NCI-H128 (cell line): ENCODE measurements at regions not wholly inside any gene's neighbourhood (a gene's known extent, or its start where the extent isn't known, plus 50 kb on each side); places are given as distances from the start of the nearest gene placed in this dataset.
"Not testable (repeated sequence)": the region's sequence is repeated elsewhere in the genome, so short reads cannot be mapped to it uniquely, and the experiment has no call there.

ENCODE experiments used
- DNase-seq: peaks from one replicate; lab custom pipeline; 2025; ENCODE audit not compliant: unreplicated experiment; lab: John Stamatoyannopoulos, UW

DNA sequence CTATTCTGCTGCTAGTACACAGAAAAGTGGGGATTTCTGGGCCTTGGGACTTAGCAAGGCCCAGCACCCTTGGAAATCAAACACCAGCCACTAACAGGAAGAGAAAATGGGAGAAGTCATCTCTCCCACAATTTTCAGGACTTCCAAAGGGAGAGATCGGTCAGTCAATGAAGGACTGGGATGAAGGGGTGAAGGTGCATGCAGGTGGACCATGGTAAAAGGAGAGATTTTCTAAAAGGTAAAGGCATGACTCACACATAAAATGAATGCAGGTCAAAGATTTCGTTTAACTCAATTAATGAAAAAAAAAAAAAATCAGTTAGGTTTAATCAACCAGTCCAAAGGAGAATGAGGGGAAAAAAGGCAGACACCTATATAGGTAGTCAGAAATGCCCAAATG lies 176.4 kb upstream of the PROK2 start:
- no peak for DNase-seq

- no peak for DNase-seq
Measured at GRCh38 chr3:71958533-71958932, 173.6 kb upstream of the PROK2 start.

GRCh38 chr3:71956716-71957115 lies 171.8 kb upstream of the PROK2 start:
- no peak for DNase-seq

GRCh38 chr3:71956069-71956340 lies 171.1 kb upstream of the PROK2 start:
- no peak for DNase-seq

DNA sequence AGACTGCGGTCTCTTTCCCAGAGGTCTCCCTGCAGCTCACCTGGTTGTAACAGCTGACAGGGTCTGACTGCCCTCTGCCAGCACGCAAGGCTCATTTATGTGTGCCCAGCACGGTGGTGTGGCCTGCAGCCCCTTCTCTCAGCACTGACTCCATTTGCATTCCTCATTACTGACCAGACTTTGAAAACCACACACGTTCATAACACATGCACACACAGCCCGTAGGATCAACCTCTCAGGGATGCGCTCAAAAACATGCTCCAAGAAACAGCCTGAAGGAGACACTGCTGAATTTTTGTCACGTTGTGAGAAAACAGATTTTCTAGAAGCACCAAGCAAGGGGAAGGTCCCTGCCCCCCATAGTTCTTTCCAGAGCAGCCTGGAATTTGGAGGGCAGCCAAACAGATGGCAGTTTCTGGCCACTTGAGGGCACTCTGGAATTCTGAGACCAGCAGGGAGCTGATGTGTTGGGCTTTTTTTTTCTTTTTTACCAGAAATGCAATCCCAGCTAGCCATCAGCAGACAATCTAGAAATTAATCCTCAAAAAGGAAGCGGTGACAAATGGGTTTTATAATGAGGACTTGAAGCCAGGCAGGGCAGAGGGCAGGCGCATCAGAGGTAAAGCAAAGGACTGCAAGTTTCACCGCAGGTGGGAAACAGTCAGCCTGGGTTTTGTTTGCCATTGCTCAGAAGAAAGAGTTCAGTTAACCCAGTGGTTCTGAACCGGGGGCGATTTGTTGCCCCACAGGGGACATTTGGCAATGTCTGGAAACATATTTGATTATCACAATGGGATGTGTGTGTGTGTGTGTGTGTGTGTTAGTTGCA lies 170.5 kb upstream of the PROK2 start:
- DNase-seq: peak; percentile 54

GRCh38 chr3:71951842-71952241 lies 166.9 kb upstream of the PROK2 start:
- no peak for DNase-seq

DNA sequence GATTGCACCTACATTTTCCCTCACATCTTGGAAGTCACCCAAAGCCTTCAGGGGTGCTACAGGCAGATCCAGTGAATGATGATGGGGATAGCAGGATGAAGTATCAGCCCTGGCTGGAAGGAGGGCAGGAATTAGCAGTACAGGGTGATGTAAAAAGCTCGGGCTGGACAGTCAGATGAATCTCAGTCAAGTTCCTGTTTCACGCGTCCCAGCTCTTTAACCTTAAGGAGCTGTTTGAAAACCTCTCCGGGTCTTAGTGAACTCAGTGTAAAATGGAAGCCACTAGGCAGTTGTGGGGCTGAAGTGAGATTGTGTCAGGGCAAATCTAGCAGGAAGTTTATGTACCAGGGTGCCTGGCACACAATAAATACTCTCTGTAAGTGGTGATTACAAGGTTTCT lies 166.4 kb upstream of the PROK2 start:
- no peak for DNase-seq

- DNase-seq: no peak
Measured at GRCh38 chr3:71949442-71949841, 164.5 kb upstream of the PROK2 start.

DNA sequence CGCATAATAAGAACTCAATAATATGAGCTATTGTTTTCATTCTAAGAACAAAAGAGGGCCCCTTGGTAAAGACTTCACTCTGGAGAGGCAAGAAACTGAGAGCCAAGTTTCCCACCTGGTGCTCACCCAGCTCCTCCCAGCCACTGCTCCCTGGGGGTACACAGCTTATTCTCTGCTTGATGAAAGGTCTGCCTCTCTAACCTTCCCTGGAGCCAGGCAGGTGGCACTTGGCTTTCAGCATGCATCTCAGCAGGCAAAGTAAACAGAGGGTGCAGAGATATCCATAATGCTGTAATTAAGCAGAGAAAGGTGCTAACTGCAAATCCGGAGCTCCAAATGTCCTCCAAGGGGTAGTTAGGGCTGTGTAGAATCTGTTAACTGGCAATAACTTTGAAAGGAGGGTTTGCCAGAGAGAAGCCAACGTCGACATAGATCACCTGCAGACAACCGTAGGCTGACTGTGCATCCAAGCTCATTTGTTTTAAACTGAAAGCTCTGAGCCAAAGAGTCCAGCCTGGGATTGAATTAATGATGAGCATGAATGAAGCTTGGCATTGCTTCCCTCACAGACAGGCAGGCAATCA lies 159.6 kb upstream of the PROK2 start:
- no peak for DNase-seq

DNA sequence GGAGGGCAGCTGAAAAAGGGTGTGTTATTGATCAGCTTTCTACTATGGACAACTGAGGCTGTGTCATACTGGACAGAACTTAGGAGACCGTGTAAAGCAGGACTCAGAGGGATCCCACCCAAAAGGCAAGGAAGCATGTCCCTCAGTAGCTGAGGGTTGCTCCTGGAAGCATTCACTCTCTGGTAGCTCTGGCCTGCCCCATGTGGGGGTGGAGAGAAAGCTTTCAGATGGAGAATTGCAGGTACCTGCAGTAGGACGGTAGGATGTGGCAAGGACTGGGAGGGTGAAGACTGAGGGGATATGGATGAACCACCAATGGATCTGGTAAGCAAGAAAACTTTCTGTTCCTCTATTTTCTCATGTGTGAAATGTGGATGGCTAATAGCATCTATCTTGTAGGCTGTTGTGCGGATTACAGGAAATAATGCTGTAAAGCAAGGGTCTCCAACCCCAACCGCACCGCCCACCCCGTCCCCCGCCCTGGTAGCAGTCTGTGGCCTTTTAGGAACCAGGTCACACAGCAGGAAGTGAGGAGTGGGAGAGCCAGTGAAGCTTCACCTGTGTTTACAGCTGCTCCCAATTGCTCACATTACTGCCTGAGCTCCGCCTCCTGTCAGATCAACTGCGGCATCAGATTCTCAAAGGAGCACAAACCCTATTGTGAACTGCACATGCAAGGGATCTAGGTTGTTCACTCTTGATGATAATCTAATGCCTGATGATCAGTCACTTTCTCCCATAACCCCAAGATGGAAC lies 157.7 kb upstream of the PROK2 start:
- no peak for DNase-seq

DNA sequence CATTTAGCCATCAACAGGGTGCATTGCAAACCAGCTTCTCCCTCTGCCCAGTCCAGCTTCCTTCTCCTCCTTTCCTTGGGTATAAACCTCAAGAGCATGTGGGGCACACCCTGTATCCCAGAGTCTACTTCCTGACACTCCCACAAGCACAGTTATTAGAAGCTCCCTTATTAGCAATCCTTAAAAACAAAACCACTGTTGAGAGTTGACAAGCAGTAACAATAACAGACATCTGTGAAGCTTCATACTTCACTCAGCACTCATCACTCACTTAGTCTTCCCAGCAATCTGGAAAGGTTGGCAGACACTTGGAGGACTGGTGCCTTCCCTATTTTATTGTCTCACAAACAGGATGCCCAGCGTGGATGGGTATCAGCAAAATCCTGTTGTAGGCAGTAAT lies 155.5 kb upstream of the PROK2 start:
- no peak for DNase-seq

GRCh38 chr3:71938081-71938480 lies 153.1 kb upstream of the PROK2 start:
- DNase-seq: not testable (repeated sequence)

- DNase-seq: no peak
Measured at GRCh38 chr3:71936681-71937080, 151.7 kb upstream of the PROK2 start.

DNA sequence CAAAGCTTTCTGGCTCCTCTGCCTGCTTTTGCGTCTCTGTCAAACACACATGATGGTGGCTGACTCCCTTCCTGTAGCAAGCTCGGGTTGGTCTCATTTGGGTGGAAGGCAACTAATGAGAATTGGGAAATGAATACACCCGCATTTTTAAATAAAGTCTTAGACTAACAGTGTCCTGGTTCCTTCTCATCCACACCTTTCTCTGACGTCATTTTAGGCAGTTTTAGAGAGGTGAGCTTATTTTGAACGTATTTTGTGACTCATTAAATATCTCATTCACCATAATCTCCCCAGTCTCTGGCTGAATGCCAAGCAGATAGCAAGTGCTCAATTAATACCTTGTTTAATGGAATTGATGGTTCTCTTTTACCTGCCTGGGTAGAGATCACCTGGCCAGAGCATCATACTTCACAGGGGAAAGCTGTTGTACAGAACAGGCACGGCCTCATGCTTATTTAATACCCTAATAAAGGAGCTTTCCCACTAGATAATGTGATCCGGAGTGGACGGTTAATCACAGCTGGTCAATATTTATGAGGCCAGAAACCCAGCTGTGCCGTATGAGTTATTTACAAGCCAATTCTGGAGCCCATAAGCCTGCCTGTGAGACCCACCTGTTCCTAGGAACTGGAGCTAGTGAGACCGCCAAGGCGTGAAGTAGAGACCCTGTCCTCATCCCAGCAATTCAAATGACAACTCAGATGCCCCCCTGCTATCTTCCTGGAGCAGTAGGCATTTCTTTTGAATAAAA lies 149.7 kb upstream of the PROK2 start:
- no peak for DNase-seq

DNA sequence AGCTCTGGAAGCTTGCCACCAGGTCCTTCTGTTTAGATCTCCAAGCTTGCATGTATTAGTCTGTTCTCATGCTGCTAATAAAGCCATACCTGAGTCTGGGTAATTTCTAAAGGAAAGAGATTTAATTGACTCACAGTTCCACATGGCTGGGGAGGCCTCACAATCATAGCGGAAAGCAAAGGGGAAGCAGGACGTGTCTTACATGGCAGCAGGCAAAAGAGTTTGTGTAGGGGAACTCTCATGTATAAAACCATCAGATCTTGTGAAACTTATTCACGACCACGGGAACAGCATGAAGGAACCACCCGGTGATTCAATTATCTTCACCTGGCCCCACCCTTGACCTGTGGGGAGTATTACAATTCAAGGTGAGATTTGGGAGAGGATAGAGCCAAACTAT lies 147.0 kb upstream of the PROK2 start:
- DNase-seq: no peak

GRCh38 chr3:71930056-71930991 lies 145.4 kb upstream of the PROK2 start:
- DNase-seq: no peak

DNA sequence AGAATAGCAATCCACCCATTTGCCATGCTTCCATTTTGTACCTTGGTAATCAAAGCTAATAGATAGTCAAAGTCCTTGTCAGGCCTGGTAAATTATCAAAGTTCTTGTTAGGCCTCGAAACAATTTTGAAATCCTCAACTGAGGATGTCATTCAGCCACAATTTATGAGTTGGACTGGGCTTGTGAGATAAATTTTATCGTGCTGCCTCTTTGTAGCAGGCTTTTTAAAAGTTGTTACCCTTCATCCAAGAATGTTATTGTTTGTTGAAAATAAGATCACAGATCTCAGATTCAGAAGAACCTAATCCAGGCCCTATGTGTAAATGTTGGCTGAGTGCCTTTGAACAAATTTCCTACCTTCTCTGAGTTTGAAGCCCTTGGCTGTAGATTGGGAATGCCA lies 143.3 kb upstream of the PROK2 start:
- no peak for DNase-seq

DNA sequence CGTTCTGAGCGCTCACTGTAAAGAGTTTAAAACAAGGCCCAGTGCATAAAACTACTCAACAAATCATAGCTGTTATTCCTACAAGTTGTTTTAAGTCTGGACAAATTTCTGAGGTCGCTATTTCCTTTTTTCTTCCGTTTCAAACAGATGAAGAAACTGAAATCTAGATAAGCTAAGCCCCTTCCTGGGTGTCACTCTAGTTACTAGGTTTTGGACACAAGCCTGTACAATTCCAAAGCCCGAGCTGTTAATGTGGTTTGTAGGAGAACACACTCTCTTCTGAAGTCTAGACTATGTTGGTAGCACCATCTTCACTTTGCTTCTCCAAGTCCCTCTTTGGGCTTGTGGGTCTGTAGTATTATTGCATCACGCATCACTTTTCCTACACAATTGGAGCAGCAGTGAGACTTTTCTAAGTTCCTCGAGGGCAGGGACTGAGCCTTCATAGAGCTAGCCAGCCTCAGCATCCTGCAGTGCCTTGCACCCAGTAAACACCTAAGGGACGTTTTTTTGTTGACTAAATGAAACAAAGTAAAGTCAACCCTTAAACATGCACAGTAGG lies 142.6 kb upstream of the PROK2 start:
- no peak for DNase-seq

- DNase-seq: no peak
Measured at GRCh38 chr3:71926616-71927015, 141.7 kb upstream of the PROK2 start.

DNA sequence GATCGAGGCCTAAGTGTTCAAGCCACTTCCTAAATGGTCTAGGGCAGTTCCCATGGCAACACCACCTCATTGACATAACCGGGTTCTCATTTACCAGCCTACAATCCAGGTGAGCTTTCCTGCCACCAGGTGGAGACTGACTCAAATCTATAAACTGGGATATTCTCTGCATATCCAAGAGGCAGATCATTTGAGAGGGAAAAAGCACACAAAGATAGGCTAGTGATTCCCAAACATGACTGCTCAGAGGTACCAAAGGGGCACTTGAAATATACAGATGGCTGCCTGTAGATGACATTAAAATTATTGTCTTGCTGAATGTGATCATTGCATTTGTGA lies 141.3 kb upstream of the PROK2 start:
- peak; percentile 47 for DNase-seq
